ENCODE measurements at regions not wholly inside any gene's neighbourhood (a gene's known extent, or its start where the extent isn't known, plus 50 kb on each side); places are given as distances from the start of the nearest gene placed in this dataset.

DNA sequence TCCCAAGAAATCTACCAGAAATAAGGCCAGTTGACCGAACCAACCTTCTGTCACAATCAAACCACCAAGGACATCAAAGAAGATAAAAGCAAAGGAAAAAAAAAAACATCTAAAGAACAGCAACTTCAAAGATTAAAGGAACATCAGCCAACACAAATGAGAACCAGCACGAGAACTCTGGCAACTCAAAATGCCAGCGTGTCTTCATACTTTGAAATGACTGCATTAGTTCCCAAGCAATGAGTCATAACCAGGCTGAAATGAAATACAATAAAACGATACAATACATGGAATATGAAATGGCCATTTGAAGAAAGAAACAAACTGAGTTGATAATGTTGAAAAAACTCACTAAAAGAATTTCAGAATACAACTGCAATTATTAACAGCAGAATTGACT is 611.6 kb upstream of the GRIA3 start:
- Histone ChIP-seq H3K9me3 (no peaks in the 10 kb centered on the region), H3K27me3 (no peaks in the 10 kb centered on the region), H3K27ac (no peak overlapping the region), H3K4me3 (no peak overlapping the region), H3K36me3 (no peaks in the 10 kb centered on the region), H3K4me1 (no peaks in the 10 kb centered on the region)
- WGBS, 2 donors = 74 to 76% methylated on average over 4 of the region's 4 CpGs
- no peak for DNase-seq (ENCODE audit: low spot score in 2 of 2)
- TF ChIP-seq EP300 (IDR thresholded peaks at IDR 0.05) (no peak), POLR2A (IDR thresholded peaks at IDR 0.05) (no peak)
- TF ChIP-seq, protein P1, sequence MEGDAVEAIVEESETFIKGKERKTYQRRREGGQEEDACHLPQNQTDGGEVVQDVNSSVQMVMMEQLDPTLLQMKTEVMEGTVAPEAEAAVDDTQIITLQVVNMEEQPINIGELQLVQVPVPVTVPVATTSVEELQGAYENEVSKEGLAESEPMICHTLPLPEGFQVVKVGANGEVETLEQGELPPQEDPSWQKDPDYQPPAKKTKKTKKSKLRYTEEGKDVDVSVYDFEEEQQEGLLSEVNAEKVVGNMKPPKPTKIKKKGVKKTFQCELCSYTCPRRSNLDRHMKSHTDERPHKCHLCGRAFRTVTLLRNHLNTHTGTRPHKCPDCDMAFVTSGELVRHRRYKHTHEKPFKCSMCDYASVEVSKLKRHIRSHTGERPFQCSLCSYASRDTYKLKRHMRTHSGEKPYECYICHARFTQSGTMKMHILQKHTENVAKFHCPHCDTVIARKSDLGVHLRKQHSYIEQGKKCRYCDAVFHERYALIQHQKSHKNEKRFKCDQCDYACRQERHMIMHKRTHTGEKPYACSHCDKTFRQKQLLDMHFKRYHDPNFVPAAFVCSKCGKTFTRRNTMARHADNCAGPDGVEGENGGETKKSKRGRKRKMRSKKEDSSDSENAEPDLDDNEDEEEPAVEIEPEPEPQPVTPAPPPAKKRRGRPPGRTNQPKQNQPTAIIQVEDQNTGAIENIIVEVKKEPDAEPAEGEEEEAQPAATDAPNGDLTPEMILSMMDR (IDR thresholded peaks at IDR 0.05) = no peak

DNA sequence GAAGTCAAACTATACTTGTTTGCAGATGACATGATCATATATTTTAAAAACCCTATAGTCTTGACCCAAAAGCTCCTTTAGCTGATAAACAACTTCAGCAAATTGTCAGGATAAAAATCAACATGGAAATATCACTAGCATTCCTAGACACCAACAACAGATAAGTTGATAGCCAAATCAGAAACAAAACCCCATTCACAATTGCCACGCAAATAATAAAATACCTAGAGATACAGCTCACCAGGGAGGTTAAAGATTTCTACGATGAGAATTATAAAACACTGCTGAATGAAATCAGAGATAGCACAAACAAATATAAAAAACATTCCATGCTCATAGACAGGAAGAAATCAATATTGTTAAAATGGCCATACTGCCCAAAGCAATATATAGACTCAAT is 605.0 kb upstream of the GRIA3 start:
- 68 to 75% methylated on average over 2 of the region's 2 CpGs for WGBS, 2 donors
- DNase-seq (ENCODE audit: low spot score in 2 of 2) = no peak

DNA sequence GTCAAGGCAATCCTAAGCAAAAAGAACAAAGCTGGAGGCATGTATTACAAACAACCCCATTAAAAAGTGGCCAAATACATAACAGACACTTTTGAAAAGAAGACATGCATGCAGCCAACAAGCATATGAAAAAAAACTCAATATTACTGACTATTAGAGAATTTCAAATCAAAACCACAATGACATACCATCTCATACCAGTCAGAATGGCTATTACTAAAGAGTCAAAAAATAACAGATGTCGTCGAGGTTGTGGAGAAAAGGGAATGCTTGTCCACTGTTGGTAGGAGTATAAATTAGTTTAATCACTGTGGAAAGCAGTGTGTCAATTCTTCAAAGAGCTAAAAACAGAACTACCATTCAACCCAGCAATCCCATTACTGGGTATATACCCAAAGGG is 604.6 kb upstream of the GRIA3 start:
- H3K4me1 ChIP-seq = no peaks in the 10 kb centered on the region
- no peak for TF ChIP-seq POLR2A (IDR thresholded peaks at IDR 0.05)
- TF ChIP-seq EP300 (IDR thresholded peaks at IDR 0.05) = no peak
- TF ChIP-seq, protein P1 (IDR thresholded peaks at IDR 0.05) = no peak
- H3K9me3 ChIP-seq = no peaks in the 10 kb centered on the region
- no peak for DNase-seq (ENCODE audit: low spot score in 2 of 2)
- no peak overlapping the region for H3K4me3 ChIP-seq
- H3K27ac ChIP-seq = no peak overlapping the region
- 64 to 72% methylated on average over 2 of the region's 2 CpGs for WGBS, 2 donors
- no peaks in the 10 kb centered on the region for H3K27me3 ChIP-seq
- H3K36me3 ChIP-seq = no peaks in the 10 kb centered on the region

More for the DNA sequence above, 605.0 kb upstream of the GRIA3 start:
- no peaks in the 10 kb centered on the region for H3K27me3 ChIP-seq
- no peaks in the 10 kb centered on the region for H3K9me3 ChIP-seq
- TF ChIP-seq, protein P1 (IDR thresholded peaks at IDR 0.05) = no peak
- TF ChIP-seq POLR2A (IDR thresholded peaks at IDR 0.05) (no peak), EP300 (IDR thresholded peaks at IDR 0.05) (no peak)
- H3K4me1 ChIP-seq = no peaks in the 10 kb centered on the region
- no peaks in the 10 kb centered on the region for H3K36me3 ChIP-seq
- H3K27ac ChIP-seq = no peak overlapping the region
- H3K4me3 ChIP-seq = no peak overlapping the region

DNA sequence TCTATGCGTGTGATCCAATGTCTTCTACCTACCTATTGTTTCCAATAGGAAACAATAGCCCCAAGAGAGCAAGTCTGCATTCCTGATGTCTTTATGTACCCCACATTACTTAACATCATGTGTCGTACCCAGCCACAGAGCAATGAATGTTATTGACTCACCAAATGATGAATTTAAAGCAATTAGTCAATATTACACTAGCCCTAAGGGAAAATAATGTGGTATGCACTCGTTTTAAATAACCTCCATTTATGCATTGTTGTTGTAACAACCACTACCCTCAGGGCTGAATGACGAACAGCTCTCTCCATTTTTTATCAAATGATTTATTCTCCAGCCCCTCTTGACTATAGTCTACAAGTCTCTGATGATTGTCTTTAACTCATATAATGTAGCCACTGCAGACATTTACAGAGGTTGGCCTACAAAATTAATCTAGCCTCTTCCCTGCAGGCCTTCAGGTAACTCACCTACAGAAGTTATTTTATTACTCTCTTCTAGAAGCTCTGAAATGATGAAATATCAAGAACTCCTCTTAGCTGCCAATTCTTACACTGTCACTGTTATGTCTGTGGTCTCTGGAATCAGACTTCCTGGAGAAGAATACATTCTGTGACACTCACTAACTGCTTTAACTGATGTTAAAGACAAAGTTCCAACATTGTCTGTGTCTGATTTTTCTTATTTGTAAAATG is 601.7 kb upstream of the GRIA3 start:
- Histone ChIP-seq H3K27ac (no peak overlapping the region), H3K4me1 (no peaks in the 10 kb centered on the region), H3K27me3 (no peaks in the 10 kb centered on the region), H3K4me3 (no peak overlapping the region), H3K36me3 (no peaks in the 10 kb centered on the region), H3K9me3 (no peaks in the 10 kb centered on the region)
- TF ChIP-seq EP300 (IDR thresholded peaks at IDR 0.05) = no peak
- TF ChIP-seq, protein P1 (IDR thresholded peaks at IDR 0.05) = no peak
- no peak for DNase-seq (ENCODE audit: low spot score in 2 of 2)
- 57 to 58% methylated on average over 4 of the region's 4 CpGs for WGBS, 2 donors

DNA sequence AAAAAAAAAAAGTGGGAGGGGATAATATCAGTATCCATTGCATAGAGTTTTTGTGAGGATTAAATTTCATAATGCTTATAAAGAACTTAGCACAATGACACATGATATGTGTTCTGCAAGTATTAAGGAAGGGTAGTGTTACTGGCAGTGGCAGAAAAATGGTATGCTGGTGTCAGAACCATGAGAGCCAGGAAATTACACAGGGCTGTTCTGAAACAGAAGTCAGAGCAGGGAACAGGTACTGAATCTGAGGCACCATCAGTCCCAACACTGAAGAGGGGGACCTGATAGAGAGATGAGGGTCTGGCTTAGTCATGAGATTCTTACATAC is 601.1 kb upstream of the GRIA3 start:
- Histone ChIP-seq H3K27ac (no peak overlapping the region), H3K4me3 (no peak overlapping the region), H3K9me3 (no peaks in the 10 kb centered on the region), H3K27me3 (no peaks in the 10 kb centered on the region), H3K4me1 (no peaks in the 10 kb centered on the region), H3K36me3 (no peaks in the 10 kb centered on the region)
- DNase-seq (ENCODE audit: low spot score in 2 of 2) = no peak
- TF ChIP-seq, protein P1 (IDR thresholded peaks at IDR 0.05) = no peak
- TF ChIP-seq EP300 (IDR thresholded peaks at IDR 0.05) (no peak), POLR2A (IDR thresholded peaks at IDR 0.05) (no peak)
